Mesenchymal stem cell (in vitro differentiated cells and primary cell): ENCODE measurements at regions not wholly inside any gene's neighbourhood (a gene's known extent, or its start where the extent isn't known, plus 50 kb on each side); places are given as distances from the start of the nearest gene placed in this dataset.

Source experiments
- DNase-seq: peaks from one replicate; pipeline ENCODE4 v3.0.0-alpha.2; 2013
- H2AFZ ChIP-seq: one replicate; pipeline ENCODE4 v1.6.1; 2013; ENCODE audit warnings: low read depth, mild to moderate bottlenecking, control low read depth, inconsistent platforms, low read length, moderate library complexity
- H2AK5ac ChIP-seq: 2 replicates; pipeline ENCODE4 v1.6.1; 2013; ENCODE audit warnings: low read length, moderate library complexity, mild to moderate bottlenecking, inconsistent platforms; ENCODE audit not compliant: severe bottlenecking
- H2BK120ac ChIP-seq: one replicate; pipeline ENCODE4 v1.6.1; 2013; ENCODE audit warnings: low read depth, mild to moderate bottlenecking, inconsistent platforms, low read length, moderate library complexity
- H2BK12ac ChIP-seq, 2 experiments: one replicate each; pipeline ENCODE4 v1.6.1; 2013; ENCODE audit warnings: inconsistent platforms in 2 of 2, low read length in 2 of 2, mild to moderate bottlenecking in 2 of 2, moderate library complexity in 2 of 2, control low read depth in 1 of 2
- H2BK15ac ChIP-seq: one replicate; pipeline ENCODE4 v1.6.1; 2013; ENCODE audit warnings: mild to moderate bottlenecking, low read depth, inconsistent platforms; ENCODE audit not compliant: poor library complexity, severe bottlenecking
- H2BK5ac ChIP-seq: 2 replicates; pipeline ENCODE4 v1.6.1; 2013; ENCODE audit warnings: low read depth, mild to moderate bottlenecking, low read length, control low read depth, inconsistent platforms; ENCODE audit not compliant: poor library complexity, severe bottlenecking
- H3K14ac ChIP-seq, 2 experiments: one replicate each; pipeline ENCODE4 v1.6.1; 2013; ENCODE audit warnings: inconsistent platforms in 2 of 2, low read length in 2 of 2, control low read depth in 1 of 2, mild to moderate bottlenecking in 1 of 2, moderate library complexity in 1 of 2
- H3K18ac ChIP-seq, 2 experiments: one replicate each; pipeline ENCODE4 v1.6.1; 2013; ENCODE audit warnings: inconsistent platforms in 2 of 2, low read length in 2 of 2, control low read depth in 1 of 2, low read depth in 1 of 2, mild to moderate bottlenecking in 1 of 2
- H3K23ac ChIP-seq, 2 experiments: one replicate each; pipeline ENCODE4 v1.6.1; 2013; ENCODE audit warnings: inconsistent platforms in 2 of 2, low read length in 2 of 2, mild to moderate bottlenecking in 2 of 2, moderate library complexity in 2 of 2, control low read depth in 1 of 2
- H3K27ac ChIP-seq: 2 replicates; pipeline ENCODE4 v1.5.1; 2013; ENCODE audit warnings: mild to moderate bottlenecking, moderate library complexity, low read length, control low read depth, inconsistent platforms; ENCODE audit not compliant: poor library complexity, severe bottlenecking
- H3K27me3 ChIP-seq, 2 experiments: 2 replicates each; pipeline versions ENCODE4 v1.6.1 to v1.7.0; 2013; ENCODE audit warnings: low read length in 2 of 2, mild to moderate bottlenecking in 2 of 2, moderate library complexity in 2 of 2, control low read depth in 1 of 2, inconsistent platforms in 1 of 2; ENCODE audit not compliant: control insufficient read depth in 1 of 2, insufficient read depth in 1 of 2
- H3K36me3 ChIP-seq, 2 experiments: 2 replicates each; pipeline versions ENCODE4 v1.6.1 to v1.7.0; 2013; ENCODE audit warnings: low read length in 2 of 2, control low read depth in 1 of 2, inconsistent platforms in 1 of 2, low read depth in 1 of 2, mild to moderate bottlenecking in 1 of 2; ENCODE audit not compliant: insufficient read depth in 2 of 2, control insufficient read depth in 1 of 2
- H3K4ac ChIP-seq, 2 experiments: one replicate each; pipeline ENCODE4 v1.6.1; 2013; ENCODE audit warnings: inconsistent platforms in 2 of 2, low read length in 2 of 2, mild to moderate bottlenecking in 2 of 2, moderate library complexity in 2 of 2, control low read depth in 1 of 2, low read depth in 1 of 2
- H3K4me1 ChIP-seq: 2 replicates; pipeline ENCODE4 v1.6.1; 2013; ENCODE audit warnings: low read depth, low read length, control low read depth; ENCODE audit not compliant: control insufficient read depth, insufficient read depth
- H3K4me2 ChIP-seq: 2 replicates; pipeline ENCODE4 v1.6.1; 2013; ENCODE audit warnings: low read length, mild to moderate bottlenecking, inconsistent platforms; ENCODE audit not compliant: poor library complexity, severe bottlenecking
- H3K4me3 ChIP-seq, 2 experiments: 2 replicates each; pipeline versions ENCODE4 v1.5.1 to v1.7.0; 2013; ENCODE audit warnings: low read length in 2 of 2, mild to moderate bottlenecking in 2 of 2, control low read depth in 1 of 2, low read depth in 1 of 2; ENCODE audit not compliant: insufficient read depth in 1 of 2
- H3K79me1 ChIP-seq: replicated peaks from 2 replicates; pipeline ENCODE4 v1.6.1; 2013; ENCODE audit warnings: mild to moderate bottlenecking, control low read depth, low read length, inconsistent platforms; ENCODE audit not compliant: poor library complexity, severe bottlenecking
- H3K9ac ChIP-seq: 2 replicates; pipeline ENCODE4 v1.7.0; 2013; ENCODE audit warnings: mild to moderate bottlenecking, low read length, moderate library complexity
- H3K9me3 ChIP-seq: 2 replicates; pipeline ENCODE4 v1.7.0; 2013; ENCODE audit warnings: mild to moderate bottlenecking, low read length; ENCODE audit not compliant: control insufficient read depth
- H4K8ac ChIP-seq: one replicate; pipeline ENCODE4 v1.6.1; 2013; ENCODE audit warnings: inconsistent platforms, mild to moderate bottlenecking, low read length, moderate library complexity
- H4K91ac ChIP-seq: one replicate; pipeline ENCODE4 v1.6.1; 2013; ENCODE audit warnings: mild to moderate bottlenecking, low read length, inconsistent platforms
- WGBS: methylation state at CpG from one replicate; pipeline ENCODE4 v1.1.7; 2013; ENCODE audit warnings: mixed read lengths; 5-methylcytosine and 5-hydroxymethylcytosine counted together

DNA sequence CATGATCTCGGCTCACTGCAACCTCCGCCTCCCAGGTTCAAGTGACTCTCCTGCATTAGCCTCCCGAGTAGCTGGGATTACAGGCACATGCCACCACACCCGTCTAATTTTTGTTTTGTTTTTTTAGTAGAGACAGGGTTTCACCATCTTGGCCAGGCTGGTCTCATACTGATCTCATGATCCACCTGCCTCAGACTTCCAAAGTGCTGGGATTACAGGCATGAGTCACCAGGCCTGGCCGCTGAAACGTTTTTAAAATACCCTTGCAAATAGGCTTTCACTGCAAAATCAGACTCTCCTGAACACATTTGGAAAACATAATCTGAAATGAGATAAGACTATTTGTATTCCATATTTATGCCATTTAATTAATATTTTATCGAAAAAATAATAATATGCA, 826.1 kb upstream of the CNTN5 start:
- H2BK5ac ChIP-seq: no peak overlapping the region
- no peak overlapping the region for H3K9ac ChIP-seq
- H3K14ac ChIP-seq: no peak overlapping the region
- no peak overlapping the region for H2AFZ ChIP-seq
- H2AK5ac ChIP-seq: no peak overlapping the region
- H3K36me3 ChIP-seq: no peaks in the 10 kb centered on the region
- no peak overlapping the region for H2BK12ac ChIP-seq
- H3K4me3 ChIP-seq: no peak overlapping the region
- H3K9me3 ChIP-seq: peaks cover 8% of the 10 kb centered on the region
- H3K23ac ChIP-seq: no peak overlapping the region
- H3K79me1 ChIP-seq: no peaks in the 10 kb centered on the region
- no peak overlapping the region for H4K8ac ChIP-seq
- no peaks in the 10 kb centered on the region for H3K27me3 ChIP-seq
- 77% methylated on average over 5 of the region's 7 CpGs for WGBS
- no peak overlapping the region for H2BK120ac ChIP-seq
- H3K4me1 ChIP-seq: no peaks in the 10 kb centered on the region
- no peak for DNase-seq
- H4K91ac ChIP-seq: no peak overlapping the region
- H3K4me2 ChIP-seq: no peak overlapping the region
- no peak overlapping the region for H3K18ac ChIP-seq
- no peak overlapping the region for H2BK15ac ChIP-seq
- no peak overlapping the region for H3K27ac ChIP-seq
- H3K4ac ChIP-seq: no peak overlapping the region

DNA sequence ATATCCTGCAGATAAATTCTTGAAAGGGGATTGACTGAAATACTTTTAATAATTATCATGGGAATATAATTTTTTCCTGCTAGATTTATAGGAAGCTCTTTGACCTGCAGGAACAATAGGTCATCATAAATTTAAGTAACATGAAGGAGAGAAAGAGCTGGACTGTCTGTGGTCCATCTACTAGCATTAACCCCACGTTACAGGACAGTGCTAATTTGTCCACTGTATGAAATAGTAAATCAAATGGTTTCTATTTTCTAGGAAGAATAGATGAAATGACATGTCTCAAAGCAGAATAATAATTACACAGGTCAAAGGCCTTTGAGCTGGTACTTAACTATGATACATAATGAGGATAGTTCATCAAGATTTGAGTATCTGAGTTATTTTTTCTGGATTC, 825.4 kb upstream of the CNTN5 start:
- Histone ChIP-seq H4K91ac (no peak overlapping the region), H3K4me3 (no peak overlapping the region), H3K79me1 (no peaks in the 10 kb centered on the region), H3K4me2 (no peak overlapping the region), H2BK15ac (no peak overlapping the region), H2BK5ac (no peak overlapping the region), H3K23ac (no peak overlapping the region), H3K27me3 (no peaks in the 10 kb centered on the region), H3K4ac (no peak overlapping the region), H2AFZ (no peak overlapping the region), H3K9ac (no peak overlapping the region), H3K14ac (no peak overlapping the region), H3K9me3 (peaks cover 5% of the 10 kb centered on the region), H3K36me3 (no peaks in the 10 kb centered on the region), H2AK5ac (no peak overlapping the region), H3K4me1 (no peaks in the 10 kb centered on the region), H2BK12ac (no peak overlapping the region), H4K8ac (no peak overlapping the region), H2BK120ac (no peak overlapping the region), H3K27ac (no peak overlapping the region), H3K18ac (no peak overlapping the region)
- no CpG with 5 or more reads among the region's 1 CpG for WGBS
- no peak for DNase-seq

DNA sequence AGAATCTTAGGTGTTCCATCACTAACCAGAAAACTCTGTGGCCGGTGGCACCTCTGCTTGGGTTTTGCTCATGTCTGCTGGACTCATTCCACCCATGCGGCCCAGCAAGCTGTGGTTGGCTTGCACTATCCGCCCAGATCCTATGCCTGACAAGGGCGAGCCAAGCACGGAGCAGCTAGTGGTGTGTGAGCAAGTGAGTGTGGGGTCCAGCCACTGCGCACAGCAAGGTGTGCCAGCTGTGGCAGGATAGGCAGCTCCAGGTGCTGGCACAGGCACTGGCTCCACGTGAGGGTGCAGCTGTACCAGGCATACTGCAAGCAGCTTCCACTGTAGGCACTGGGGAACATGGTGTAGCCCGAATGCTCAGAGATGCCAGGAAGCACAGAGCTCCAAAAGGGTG, 813.7 kb upstream of the CNTN5 start:
- H3K79me1 ChIP-seq: no peaks in the 10 kb centered on the region
- H2AK5ac ChIP-seq: no peak overlapping the region
- no peak overlapping the region for H3K4ac ChIP-seq
- no peak overlapping the region for H4K8ac ChIP-seq
- no peak overlapping the region for H3K4me2 ChIP-seq
- no peak overlapping the region for H2BK5ac ChIP-seq
- no peak overlapping the region for H4K91ac ChIP-seq
- H3K4me1 ChIP-seq: peaks cover 2% of the 10 kb centered on the region
- no peak for DNase-seq
- no peak overlapping the region for H2BK15ac ChIP-seq
- peak overlapping the region in 1 of 2 experiments; percentile 70 for H3K14ac ChIP-seq
- H2BK12ac ChIP-seq: peak overlapping the region in 1 of 2 experiments; percentile 42
- H2AFZ ChIP-seq: no peak overlapping the region
- H3K27me3 ChIP-seq: no peaks in the 10 kb centered on the region
- no peak overlapping the region for H2BK120ac ChIP-seq
- H3K9ac ChIP-seq: no peak overlapping the region
- H3K23ac ChIP-seq: no peak overlapping the region
- peaks cover 3% of the 10 kb centered on the region for H3K9me3 ChIP-seq
- H3K27ac ChIP-seq: no peak overlapping the region
- no peaks in the 10 kb centered on the region for H3K36me3 ChIP-seq
- no peak overlapping the region for H3K18ac ChIP-seq
- H3K4me3 ChIP-seq: no peak overlapping the region
- WGBS: 84% methylated on average over 8 of the region's 8 CpGs

DNA sequence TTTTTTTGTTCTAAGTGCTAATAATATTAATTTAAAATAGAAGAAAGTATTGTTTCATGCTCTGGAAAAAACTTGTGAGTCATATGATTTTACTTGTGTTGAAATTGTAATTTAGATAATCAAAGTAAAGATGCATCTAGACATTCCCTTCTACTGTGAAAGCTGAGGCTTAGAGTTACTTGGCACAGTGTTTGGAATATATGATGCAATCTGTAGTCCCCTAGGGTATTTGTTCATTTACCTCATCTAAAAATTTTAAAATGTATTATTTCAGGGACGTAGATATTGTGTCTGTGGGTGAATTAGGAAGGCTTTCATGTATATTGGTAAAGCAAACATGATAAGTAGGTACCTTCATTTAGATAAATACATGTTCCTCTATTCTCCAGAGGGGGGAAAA, 793.5 kb upstream of the CNTN5 start:
- H3K36me3 ChIP-seq: no peaks in the 10 kb centered on the region
- peaks cover 3% of the 10 kb centered on the region for H3K9me3 ChIP-seq
- H3K4me1 ChIP-seq: no peaks in the 10 kb centered on the region
- H3K4me3 ChIP-seq: no peak overlapping the region
- no CpG with 5 or more reads among the region's 1 CpG for WGBS
- no peak for DNase-seq
- no peak overlapping the region for H3K27ac ChIP-seq
- no peak overlapping the region for H3K14ac ChIP-seq
- H2BK15ac ChIP-seq: no peak overlapping the region
- no peak overlapping the region for H4K91ac ChIP-seq
- no peak overlapping the region for H2AK5ac ChIP-seq
- H2AFZ ChIP-seq: no peak overlapping the region
- no peak overlapping the region for H3K18ac ChIP-seq
- no peak overlapping the region for H3K4me2 ChIP-seq
- H3K23ac ChIP-seq: no peak overlapping the region
- H3K79me1 ChIP-seq: no peaks in the 10 kb centered on the region
- no peak overlapping the region for H2BK5ac ChIP-seq
- H2BK12ac ChIP-seq: no peak overlapping the region
- no peak overlapping the region for H3K9ac ChIP-seq
- no peak overlapping the region for H4K8ac ChIP-seq
- H3K4ac ChIP-seq: no peak overlapping the region
- no peaks in the 10 kb centered on the region for H3K27me3 ChIP-seq
- no peak overlapping the region for H2BK120ac ChIP-seq
